CD4-positive, CD25-positive, alpha-beta regulatory T cell (primary cell): ENCODE measurements at regions not wholly inside any gene's neighbourhood (a gene's known extent, or its start where the extent isn't known, plus 50 kb on each side); places are given as distances from the start of the nearest gene placed in this dataset.

Experiments
- ATAC-seq, 2 donors: fragments of 150-1000 bp; cut with Tn5 transposase; one replicate each; pipeline ENCODE4 v1.10.0; 2021; ENCODE audit warnings: low read depth in 2 of 2, moderate number of reproducible peaks in 2 of 2, moderate library complexity in 1 of 2
- DNase-seq, 3 donors: peaks; one replicate each; pipeline versions ENCODE4 v3.0.0 to v3.0.0-alpha.2; 2012 to 2022; ENCODE audit warnings: mixed read lengths in 1 of 3
- H3K27ac ChIP-seq: one replicate; pipeline ENCODE4 v1.7.0; 2013; ENCODE audit warnings: mild to moderate bottlenecking, low read length; ENCODE audit not compliant: insufficient read depth, poor library complexity, severe bottlenecking
- H3K27me3 ChIP-seq: one replicate; pipeline ENCODE4 v1.7.0; 2013; ENCODE audit warnings: low read length; ENCODE audit not compliant: control insufficient read depth, insufficient read depth
- H3K36me3 ChIP-seq: one replicate; pipeline ENCODE4 v1.7.0; 2013; ENCODE audit warnings: mild to moderate bottlenecking, low read length, moderate library complexity; ENCODE audit not compliant: control insufficient read depth, insufficient read depth
- H3K4me1 ChIP-seq: 2 replicates; pipeline ENCODE4 v1.7.0; 2013; ENCODE audit warnings: mild to moderate bottlenecking, low read length; ENCODE audit not compliant: insufficient read depth, control insufficient read depth, poor library complexity, severe bottlenecking
- H3K4me3 ChIP-seq: one replicate; pipeline ENCODE4 v1.7.0; 2013; ENCODE audit warnings: low read depth, mild to moderate bottlenecking, low read length, moderate library complexity
- H3K9me3 ChIP-seq, 2 experiments: 1 replicate in 1 of 2; 2 replicates in 1 of 2; pipeline ENCODE4 v1.7.0; 2013; ENCODE audit warnings: low read length in 2 of 2, mild to moderate bottlenecking in 1 of 2, moderate library complexity in 1 of 2; ENCODE audit not compliant: control insufficient read depth in 2 of 2
- H3K27ac Mint-ChIP-seq, 3 donors: one replicate each; pipeline ENCODE4 v1.8.0; 2020 to 2022; ENCODE audit warnings: mild to moderate bottlenecking in 3 of 3, mixed read lengths in 3 of 3, moderate library complexity in 2 of 3
- H3K27me3 Mint-ChIP-seq: one replicate; pipeline ENCODE4 v1.8.0; 2022; ENCODE audit warnings: mild to moderate bottlenecking, mixed read lengths
- H3K36me3 Mint-ChIP-seq: one replicate; pipeline ENCODE4 v1.8.0; 2020; ENCODE audit warnings: mixed read lengths
- H3K4me1 Mint-ChIP-seq, 4 donors: one replicate each; pipeline ENCODE4 v1.8.0; 2020 to 2022; ENCODE audit warnings: mixed read lengths in 4 of 4, mild to moderate bottlenecking in 1 of 4
- H3K4me3 Mint-ChIP-seq, 4 donors: one replicate each; pipeline ENCODE4 v1.8.0; 2020 to 2022; ENCODE audit warnings: mild to moderate bottlenecking in 4 of 4, mixed read lengths in 4 of 4, moderate library complexity in 3 of 4
- H3K9me3 Mint-ChIP-seq, 7 donors: one replicate each; pipeline ENCODE4 v1.8.0; 2020 to 2022; ENCODE audit warnings: mixed read lengths in 7 of 7, mild to moderate bottlenecking in 3 of 7, moderate library complexity in 2 of 7

GRCh38 chr5:7320701-7321301 is 75.1 kb upstream of the ADCY2 start:
- no peaks in the 10 kb centered on the region for H3K4me1 ChIP-seq
- no peak overlapping the region for H3K27ac Mint-ChIP-seq
- H3K36me3 Mint-ChIP-seq = no peaks in the 10 kb centered on the region
- peaks cover 0 to 4% (median 0%) of the 10 kb centered on the region in 7 donors for H3K9me3 Mint-ChIP-seq
- DNase-seq = no peak
- H3K4me3 ChIP-seq = no peak overlapping the region
- H3K4me3 Mint-ChIP-seq = no peak overlapping the region
- no peak overlapping the region for H3K27ac ChIP-seq
- no peaks in the 10 kb centered on the region for H3K4me1 Mint-ChIP-seq
- H3K9me3 ChIP-seq = no peaks in the 10 kb centered on the region
- H3K27me3 ChIP-seq = no peaks in the 10 kb centered on the region
- ATAC-seq = no peak
- H3K36me3 ChIP-seq = no peaks in the 10 kb centered on the region
- H3K27me3 Mint-ChIP-seq = no peaks in the 10 kb centered on the region

GRCh38 chr5:7321724-7322123 is 74.2 kb upstream of the ADCY2 start:
- Histone ChIP-seq H3K4me3 (no peak overlapping the region), H3K27ac (no peak overlapping the region), H3K36me3 (no peaks in the 10 kb centered on the region), H3K27me3 (no peaks in the 10 kb centered on the region), H3K4me1 (no peaks in the 10 kb centered on the region), H3K9me3 (no peaks in the 10 kb centered on the region)
- Mint-ChIP-seq H3K27me3 (no peaks in the 10 kb centered on the region), H3K9me3 (peaks cover 0 to 4% (median 0%) of the 10 kb centered on the region in 7 donors), H3K4me3 (no peak overlapping the region), H3K27ac (peak overlapping the region in 1 of 3 donors; percentile 66), H3K36me3 (no peaks in the 10 kb centered on the region), H3K4me1 (no peaks in the 10 kb centered on the region)
- ATAC-seq = no peak
- DNase-seq = no peak

- Mint-ChIP-seq H3K27ac (no peak overlapping the region), H3K4me3 (no peak overlapping the region), H3K27me3 (no peaks in the 10 kb centered on the region), H3K4me1 (no peaks in the 10 kb centered on the region), H3K9me3 (peaks cover 0 to 4% (median 0%) of the 10 kb centered on the region in 7 donors), H3K36me3 (no peaks in the 10 kb centered on the region)
- Histone ChIP-seq H3K36me3 (no peaks in the 10 kb centered on the region), H3K4me1 (no peaks in the 10 kb centered on the region), H3K4me3 (no peak overlapping the region), H3K9me3 (no peaks in the 10 kb centered on the region), H3K27me3 (no peaks in the 10 kb centered on the region), H3K27ac (no peak overlapping the region)
- ATAC-seq (no peak), DNase-seq (no peak)
Observed at GRCh38 chr5:7324919-7325318, 71.0 kb upstream of the ADCY2 start.

GRCh38 chr5:7325975-7326913 is 69.7 kb upstream of the ADCY2 start:
- H3K27ac Mint-ChIP-seq = no peak overlapping the region
- H3K9me3 Mint-ChIP-seq = peaks cover 0 to 4% (median 0%) of the 10 kb centered on the region in 7 donors
- ATAC-seq = no peak

GRCh38 chr5:7329141-7329540 is 66.8 kb upstream of the ADCY2 start:
- H3K4me3 ChIP-seq = no peak overlapping the region
- H3K27me3 ChIP-seq = no peaks in the 10 kb centered on the region
- no peak overlapping the region for H3K27ac ChIP-seq
- Mint-ChIP-seq H3K4me3 (no peak overlapping the region), H3K27me3 (no peaks in the 10 kb centered on the region), H3K4me1 (no peaks in the 10 kb centered on the region), H3K27ac (no peak overlapping the region), H3K36me3 (no peaks in the 10 kb centered on the region), H3K9me3 (peaks cover 0 to 3% (median 3%) of the 10 kb centered on the region in 7 donors)
- DNase-seq (no peak), ATAC-seq (no peak)
- no peaks in the 10 kb centered on the region for H3K4me1 ChIP-seq
- no peaks in the 10 kb centered on the region for H3K36me3 ChIP-seq
- no peaks in the 10 kb centered on the region for H3K9me3 ChIP-seq

More at GRCh38 chr5:7325975-7326913, 69.7 kb upstream of the ADCY2 start:
- H3K36me3 ChIP-seq = no peaks in the 10 kb centered on the region
- no peak for DNase-seq
- no peak overlapping the region for H3K4me3 Mint-ChIP-seq
- H3K27me3 ChIP-seq = no peaks in the 10 kb centered on the region
- no peaks in the 10 kb centered on the region for H3K36me3 Mint-ChIP-seq
- H3K9me3 ChIP-seq = no peaks in the 10 kb centered on the region
- no peaks in the 10 kb centered on the region for H3K4me1 ChIP-seq
- no peak overlapping the region for H3K27ac ChIP-seq
- H3K4me3 ChIP-seq = no peak overlapping the region
- H3K27me3 Mint-ChIP-seq = no peaks in the 10 kb centered on the region
- no peaks in the 10 kb centered on the region for H3K4me1 Mint-ChIP-seq

GRCh38 chr5:7329712-7330111 is 66.2 kb upstream of the ADCY2 start:
- no peaks in the 10 kb centered on the region for H3K4me1 Mint-ChIP-seq
- H3K36me3 Mint-ChIP-seq = no peaks in the 10 kb centered on the region
- no peaks in the 10 kb centered on the region for H3K27me3 Mint-ChIP-seq
- Histone ChIP-seq H3K27ac (no peak overlapping the region), H3K9me3 (no peaks in the 10 kb centered on the region), H3K36me3 (no peaks in the 10 kb centered on the region), H3K4me1 (no peaks in the 10 kb centered on the region), H3K4me3 (no peak overlapping the region), H3K27me3 (no peaks in the 10 kb centered on the region)
- DNase-seq (no peak), ATAC-seq (no peak)
- H3K9me3 Mint-ChIP-seq = peaks cover 0 to 5% (median 3%) of the 10 kb centered on the region in 7 donors
- H3K27ac Mint-ChIP-seq = no peak overlapping the region
- no peak overlapping the region for H3K4me3 Mint-ChIP-seq

GRCh38 chr5:7330256-7330655 is 65.7 kb upstream of the ADCY2 start:
- Mint-ChIP-seq H3K9me3 (peaks cover 0 to 5% (median 3%) of the 10 kb centered on the region in 7 donors), H3K4me1 (no peaks in the 10 kb centered on the region), H3K4me3 (no peak overlapping the region), H3K27ac (no peak overlapping the region), H3K27me3 (no peaks in the 10 kb centered on the region), H3K36me3 (no peaks in the 10 kb centered on the region)
- Histone ChIP-seq H3K4me3 (no peak overlapping the region), H3K27me3 (no peaks in the 10 kb centered on the region), H3K27ac (no peak overlapping the region), H3K9me3 (no peaks in the 10 kb centered on the region), H3K4me1 (no peaks in the 10 kb centered on the region), H3K36me3 (no peaks in the 10 kb centered on the region)
- DNase-seq (no peak), ATAC-seq (no peak)
